ENCODE measurements at regions not wholly inside any gene's neighbourhood (a gene's known extent, or its start where the extent isn't known, plus 50 kb on each side); places are given as distances from the start of the nearest gene placed in this dataset.

DNA sequence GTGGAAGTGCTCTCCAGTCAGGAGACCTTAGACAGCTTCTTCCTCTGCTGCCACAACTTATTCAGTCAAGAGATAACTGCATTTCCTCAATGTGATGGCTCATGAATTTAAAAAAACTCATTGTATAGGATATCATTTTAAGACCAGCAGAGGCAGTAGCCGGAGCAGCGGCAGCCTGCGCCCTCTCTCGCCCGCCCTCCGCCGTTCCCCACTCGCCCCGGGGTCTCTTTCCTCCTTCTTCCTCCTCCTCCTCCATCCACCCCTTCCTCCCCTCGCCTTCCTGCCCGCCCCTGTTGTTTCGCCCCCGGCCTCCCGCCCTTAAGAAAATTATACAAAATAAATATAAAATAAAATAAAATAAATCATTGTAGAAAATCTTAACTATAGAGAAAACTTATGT lies 687.6 kb downstream of the FLRT2 start:
- Histone ChIP-seq H3K9ac (ENCODE audit: low read depth in 1 of 2, low read length in 2 of 2) (no peak overlapping the region), H3K27me3 (ENCODE audit: control insufficient read depth in 4 of 4, insufficient read depth in 4 of 4, low read length in 3 of 4) (no peaks in the 10 kb centered on the region), H3K36me3 (ENCODE audit: control insufficient read depth in 4 of 4, insufficient read depth in 3 of 4, low read depth in 1 of 4, low read length in 3 of 4) (no peaks in the 10 kb centered on the region), H3K4me1 (ENCODE audit: control insufficient read depth in 4 of 4, insufficient read depth in 4 of 4, low read length in 3 of 4) (no peaks in the 10 kb centered on the region), H3K27ac (ENCODE audit: low read depth in 1 of 2, low read length in 2 of 2) (no peak overlapping the region), H3K9me3 (ENCODE audit: control insufficient read depth in 4 of 4, low read length in 3 of 4) (no peaks in the 10 kb centered on the region), H3K4me3 (ENCODE audit: low read depth in 1 of 3, low read length in 3 of 3) (no peak overlapping the region)
- 71% methylated on average over 14 of the region's 14 CpGs for WGBS
- TF ChIP-seq RAD21 (IDR thresholded peaks at IDR 0.05) (no peak), TAF1 (conservative IDR thresholded peaks at IDR 0.05) (no peak)
- DNase-seq (ENCODE audit: low spot score) = no peak

DNA sequence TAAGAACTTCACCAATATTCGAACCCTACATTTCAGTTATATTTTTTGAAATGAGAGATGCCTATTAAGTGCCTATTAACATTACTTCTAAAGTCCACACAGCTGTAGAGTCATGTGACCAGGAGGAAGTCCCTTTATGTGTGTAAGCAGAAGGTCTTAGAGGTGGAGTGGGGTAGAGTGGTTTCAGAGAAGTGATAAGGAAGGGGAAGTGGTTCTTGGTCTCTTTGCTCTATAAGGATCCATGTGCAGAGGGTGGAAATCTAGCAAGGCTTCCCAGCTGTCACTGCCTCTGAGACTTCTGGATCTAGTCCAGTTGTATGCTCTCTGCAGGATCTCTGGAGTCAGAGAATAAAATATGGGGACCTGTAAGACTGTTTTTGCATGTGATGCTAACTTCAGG lies 673.9 kb downstream of the FLRT2 start:
- no peak for DNase-seq (ENCODE audit: low spot score)
- no peaks in the 10 kb centered on the region for H3K36me3 ChIP-seq (ENCODE audit: control insufficient read depth in 4 of 4, insufficient read depth in 3 of 4, low read depth in 1 of 4, low read length in 3 of 4)
- no peaks in the 10 kb centered on the region for H3K4me1 ChIP-seq (ENCODE audit: control insufficient read depth in 4 of 4, insufficient read depth in 4 of 4, low read length in 3 of 4)
- H3K9ac ChIP-seq (ENCODE audit: low read depth in 1 of 2, low read length in 2 of 2) = no peak overlapping the region
- no peaks in the 10 kb centered on the region for H3K27me3 ChIP-seq (ENCODE audit: control insufficient read depth in 4 of 4, insufficient read depth in 4 of 4, low read length in 3 of 4)
- TF ChIP-seq SP1 (IDR thresholded peaks at IDR 0.05) (no peak), EGR1 (IDR thresholded peaks at IDR 0.05; ENCODE audit: low read depth in 2 of 2) (no peak), NR2F2 (IDR thresholded peaks at IDR 0.05) (no peak), JUND (IDR thresholded peaks at IDR 0.05) (no peak), RAD21 (IDR thresholded peaks at IDR 0.05) (no peak), GABPA (IDR thresholded peaks at IDR 0.05 in 1 of 2, conservative IDR thresholded peaks at IDR 0.05 in 1 of 2) (no peak), FOXA2 (IDR thresholded peaks at IDR 0.05) (no peak), TAF1 (conservative IDR thresholded peaks at IDR 0.05) (no peak), FOXA1 (IDR thresholded peaks at IDR 0.05) (no peak), HNF4G (IDR thresholded peaks at IDR 0.05) (no peak), RXRA (IDR thresholded peaks at IDR 0.05) (no peak), YY1 (IDR thresholded peaks at IDR 0.05) (no peak)
- TF ChIP-seq, protein P1, sequence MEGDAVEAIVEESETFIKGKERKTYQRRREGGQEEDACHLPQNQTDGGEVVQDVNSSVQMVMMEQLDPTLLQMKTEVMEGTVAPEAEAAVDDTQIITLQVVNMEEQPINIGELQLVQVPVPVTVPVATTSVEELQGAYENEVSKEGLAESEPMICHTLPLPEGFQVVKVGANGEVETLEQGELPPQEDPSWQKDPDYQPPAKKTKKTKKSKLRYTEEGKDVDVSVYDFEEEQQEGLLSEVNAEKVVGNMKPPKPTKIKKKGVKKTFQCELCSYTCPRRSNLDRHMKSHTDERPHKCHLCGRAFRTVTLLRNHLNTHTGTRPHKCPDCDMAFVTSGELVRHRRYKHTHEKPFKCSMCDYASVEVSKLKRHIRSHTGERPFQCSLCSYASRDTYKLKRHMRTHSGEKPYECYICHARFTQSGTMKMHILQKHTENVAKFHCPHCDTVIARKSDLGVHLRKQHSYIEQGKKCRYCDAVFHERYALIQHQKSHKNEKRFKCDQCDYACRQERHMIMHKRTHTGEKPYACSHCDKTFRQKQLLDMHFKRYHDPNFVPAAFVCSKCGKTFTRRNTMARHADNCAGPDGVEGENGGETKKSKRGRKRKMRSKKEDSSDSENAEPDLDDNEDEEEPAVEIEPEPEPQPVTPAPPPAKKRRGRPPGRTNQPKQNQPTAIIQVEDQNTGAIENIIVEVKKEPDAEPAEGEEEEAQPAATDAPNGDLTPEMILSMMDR (IDR thresholded peaks at IDR 0.05; ENCODE audit: low read depth, low read length, missing input control) = no peak
- TF ChIP-seq, protein P2, sequence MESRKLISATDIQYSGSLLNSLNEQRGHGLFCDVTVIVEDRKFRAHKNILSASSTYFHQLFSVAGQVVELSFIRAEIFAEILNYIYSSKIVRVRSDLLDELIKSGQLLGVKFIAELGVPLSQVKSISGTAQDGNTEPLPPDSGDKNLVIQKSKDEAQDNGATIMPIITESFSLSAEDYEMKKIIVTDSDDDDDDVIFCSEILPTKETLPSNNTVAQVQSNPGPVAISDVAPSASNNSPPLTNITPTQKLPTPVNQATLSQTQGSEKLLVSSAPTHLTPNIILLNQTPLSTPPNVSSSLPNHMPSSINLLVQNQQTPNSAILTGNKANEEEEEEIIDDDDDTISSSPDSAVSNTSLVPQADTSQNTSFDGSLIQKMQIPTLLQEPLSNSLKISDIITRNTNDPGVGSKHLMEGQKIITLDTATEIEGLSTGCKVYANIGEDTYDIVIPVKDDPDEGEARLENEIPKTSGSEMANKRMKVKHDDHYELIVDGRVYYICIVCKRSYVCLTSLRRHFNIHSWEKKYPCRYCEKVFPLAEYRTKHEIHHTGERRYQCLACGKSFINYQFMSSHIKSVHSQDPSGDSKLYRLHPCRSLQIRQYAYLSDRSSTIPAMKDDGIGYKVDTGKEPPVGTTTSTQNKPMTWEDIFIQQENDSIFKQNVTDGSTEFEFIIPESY (IDR thresholded peaks at IDR 0.05) = no peak
- H3K4me3 ChIP-seq (ENCODE audit: low read depth in 1 of 3, low read length in 3 of 3) = no peak overlapping the region
- no peak overlapping the region for H3K27ac ChIP-seq (ENCODE audit: low read depth in 1 of 2, low read length in 2 of 2)
- WGBS = 55% methylated on average over 1 of the region's 1 CpG
- peaks cover 0 to 2% (median 0%) of the 10 kb centered on the region in 4 donors for H3K9me3 ChIP-seq (ENCODE audit: control insufficient read depth in 4 of 4, low read length in 3 of 4)

DNA sequence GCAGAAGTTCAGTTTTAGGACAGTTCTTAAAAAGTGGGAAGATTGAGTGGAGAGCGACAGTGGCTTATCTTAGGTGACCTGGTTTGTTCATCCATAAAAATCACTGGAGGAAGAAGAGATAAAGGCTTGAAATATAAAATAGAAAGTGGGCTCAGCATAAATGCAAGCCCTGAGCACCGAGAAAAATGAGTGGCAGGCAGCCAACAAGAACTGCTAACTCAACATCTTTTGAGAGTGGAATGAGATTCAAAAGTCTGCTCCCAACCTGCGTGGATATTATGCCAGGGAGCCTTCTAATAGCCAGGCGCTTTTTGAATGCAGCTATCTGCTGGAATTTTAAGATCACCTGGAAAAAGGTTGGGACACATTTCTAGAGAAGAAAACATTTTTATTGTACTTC lies 666.5 kb downstream of the FLRT2 start:
- no peak overlapping the region for H3K4me3 ChIP-seq (ENCODE audit: low read depth in 1 of 3, low read length in 3 of 3)
- H3K9me3 ChIP-seq (ENCODE audit: control insufficient read depth in 4 of 4, low read length in 3 of 4) = peaks cover 0 to 2% (median under 1%) of the 10 kb centered on the region in 4 donors
- H3K9ac ChIP-seq (ENCODE audit: low read depth in 1 of 2, low read length in 2 of 2) = no peak overlapping the region
- no peak for DNase-seq (ENCODE audit: low spot score)
- H3K27ac ChIP-seq (ENCODE audit: low read depth in 1 of 2, low read length in 2 of 2) = no peak overlapping the region
- 43% methylated on average over 4 of the region's 4 CpGs for WGBS
- no peaks in the 10 kb centered on the region for H3K27me3 ChIP-seq (ENCODE audit: control insufficient read depth in 4 of 4, insufficient read depth in 4 of 4, low read length in 3 of 4)
- H3K36me3 ChIP-seq (ENCODE audit: control insufficient read depth in 4 of 4, insufficient read depth in 3 of 4, low read depth in 1 of 4, low read length in 3 of 4) = no peaks in the 10 kb centered on the region
- H3K4me1 ChIP-seq (ENCODE audit: control insufficient read depth in 4 of 4, insufficient read depth in 4 of 4, low read length in 3 of 4) = no peaks in the 10 kb centered on the region
- TF ChIP-seq GABPA (IDR thresholded peaks at IDR 0.05 in 1 of 2, conservative IDR thresholded peaks at IDR 0.05 in 1 of 2) (no peak), EGR1 (IDR thresholded peaks at IDR 0.05; ENCODE audit: low read depth in 2 of 2) (no peak), TAF1 (conservative IDR thresholded peaks at IDR 0.05) (no peak), JUND (IDR thresholded peaks at IDR 0.05) (no peak), HNF4A (conservative IDR thresholded peaks at IDR 0.05) (no peak), RXRA (IDR thresholded peaks at IDR 0.05) (no peak), HNF4G (IDR thresholded peaks at IDR 0.05) (no peak), RAD21 (IDR thresholded peaks at IDR 0.05) (no peak), FOXA1 (IDR thresholded peaks at IDR 0.05) (no peak)
- TF ChIP-seq, protein P3, sequence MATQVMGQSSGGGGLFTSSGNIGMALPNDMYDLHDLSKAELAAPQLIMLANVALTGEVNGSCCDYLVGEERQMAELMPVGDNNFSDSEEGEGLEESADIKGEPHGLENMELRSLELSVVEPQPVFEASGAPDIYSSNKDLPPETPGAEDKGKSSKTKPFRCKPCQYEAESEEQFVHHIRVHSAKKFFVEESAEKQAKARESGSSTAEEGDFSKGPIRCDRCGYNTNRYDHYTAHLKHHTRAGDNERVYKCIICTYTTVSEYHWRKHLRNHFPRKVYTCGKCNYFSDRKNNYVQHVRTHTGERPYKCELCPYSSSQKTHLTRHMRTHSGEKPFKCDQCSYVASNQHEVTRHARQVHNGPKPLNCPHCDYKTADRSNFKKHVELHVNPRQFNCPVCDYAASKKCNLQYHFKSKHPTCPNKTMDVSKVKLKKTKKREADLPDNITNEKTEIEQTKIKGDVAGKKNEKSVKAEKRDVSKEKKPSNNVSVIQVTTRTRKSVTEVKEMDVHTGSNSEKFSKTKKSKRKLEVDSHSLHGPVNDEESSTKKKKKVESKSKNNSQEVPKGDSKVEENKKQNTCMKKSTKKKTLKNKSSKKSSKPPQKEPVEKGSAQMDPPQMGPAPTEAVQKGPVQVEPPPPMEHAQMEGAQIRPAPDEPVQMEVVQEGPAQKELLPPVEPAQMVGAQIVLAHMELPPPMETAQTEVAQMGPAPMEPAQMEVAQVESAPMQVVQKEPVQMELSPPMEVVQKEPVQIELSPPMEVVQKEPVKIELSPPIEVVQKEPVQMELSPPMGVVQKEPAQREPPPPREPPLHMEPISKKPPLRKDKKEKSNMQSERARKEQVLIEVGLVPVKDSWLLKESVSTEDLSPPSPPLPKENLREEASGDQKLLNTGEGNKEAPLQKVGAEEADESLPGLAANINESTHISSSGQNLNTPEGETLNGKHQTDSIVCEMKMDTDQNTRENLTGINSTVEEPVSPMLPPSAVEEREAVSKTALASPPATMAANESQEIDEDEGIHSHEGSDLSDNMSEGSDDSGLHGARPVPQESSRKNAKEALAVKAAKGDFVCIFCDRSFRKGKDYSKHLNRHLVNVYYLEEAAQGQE (IDR thresholded peaks at IDR 0.05) = no peak
- TF ChIP-seq, protein P4, sequence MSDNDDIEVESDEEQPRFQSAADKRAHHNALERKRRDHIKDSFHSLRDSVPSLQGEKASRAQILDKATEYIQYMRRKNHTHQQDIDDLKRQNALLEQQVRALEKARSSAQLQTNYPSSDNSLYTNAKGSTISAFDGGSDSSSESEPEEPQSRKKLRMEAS (IDR thresholded peaks at IDR 0.05) = no peak
- TF ChIP-seq, protein P1 (IDR thresholded peaks at IDR 0.05; ENCODE audit: low read depth, low read length, missing input control) = no peak
